HG03469 (cell line): ENCODE measurements at regions not wholly inside any gene's neighbourhood (a gene's known extent, or its start where the extent isn't known, plus 50 kb on each side); places are given as distances from the start of the nearest gene placed in this dataset.

Source experiments
- ATAC-seq: cut with Tn5 transposase; IDR thresholded peaks from one replicate; pipeline ENCODE4 v1.9.1; 2021; ENCODE audit warnings: mild to moderate bottlenecking, moderate library complexity, moderate number of reproducible peaks; ENCODE audit not compliant: unreplicated experiment

GRCh38 chr20:54356801-54357200 lies 118.6 kb upstream of the DOK5 start:
- no peak for ATAC-seq

GRCh38 chr20:54361475-54361874 lies 113.9 kb upstream of the DOK5 start:
- no peak for ATAC-seq

GRCh38 chr20:54362283-54362682 lies 113.1 kb upstream of the DOK5 start:
- no peak for ATAC-seq

GRCh38 chr20:54364365-54364764 lies 111.0 kb upstream of the DOK5 start:
- no peak for ATAC-seq

- no peak for ATAC-seq
Observed at GRCh38 chr20:54364919-54365318, 110.5 kb upstream of the DOK5 start.

- no peak for ATAC-seq
Observed at GRCh38 chr20:54366669-54367344, 108.6 kb upstream of the DOK5 start.

GRCh38 chr20:54368570-54368969 lies 106.8 kb upstream of the DOK5 start:
- ATAC-seq, result no peak

- no peak for ATAC-seq
Observed at GRCh38 chr20:54372313-54372712, 103.1 kb upstream of the DOK5 start.

GRCh38 chr20:54377992-54378773 lies 97.2 kb upstream of the DOK5 start:
- no peak for ATAC-seq

- ATAC-seq, result no peak
Observed at GRCh38 chr20:54379893-54380584, 95.4 kb upstream of the DOK5 start.

GRCh38 chr20:54382419-54382818 lies 93.0 kb upstream of the DOK5 start:
- no peak for ATAC-seq

- ATAC-seq, result no peak
Observed at GRCh38 chr20:54385746-54386145, 89.6 kb upstream of the DOK5 start.

- no peak for ATAC-seq
Observed at GRCh38 chr20:54389596-54390280, 85.7 kb upstream of the DOK5 start.

- ATAC-seq, result no peak
Observed at GRCh38 chr20:54397292-54398140, 77.9 kb upstream of the DOK5 start.

- ATAC-seq, result no peak
Observed at GRCh38 chr20:54398814-54399213, 76.6 kb upstream of the DOK5 start.

GRCh38 chr20:54405540-54405939 lies 69.9 kb upstream of the DOK5 start:
- no peak for ATAC-seq

GRCh38 chr20:54407459-54407858 lies 67.9 kb upstream of the DOK5 start:
- no peak for ATAC-seq

GRCh38 chr20:54415967-54416366 lies 59.4 kb upstream of the DOK5 start:
- no peak for ATAC-seq

- ATAC-seq, result no peak
Observed at GRCh38 chr20:54416770-54417169, 58.6 kb upstream of the DOK5 start.

- ATAC-seq, result no peak
Observed at GRCh38 chr20:54419531-54419930, 55.9 kb upstream of the DOK5 start.
